Mucosa of descending colon (tissue), 3 donors: ENCODE measurements at regions not wholly inside any gene's neighbourhood (a gene's known extent, or its start where the extent isn't known, plus 50 kb on each side); places are given as distances from the start of the nearest gene placed in this dataset.

Source experiments
- ATAC-seq: fragments of 200-7000 bp; cut with Tn5 transposase; one replicate; pipeline ENCODE4 v1.9.1; 2020; ENCODE audit warnings: mild to moderate bottlenecking, moderate library complexity
- DNase-seq, 3 donors: peaks; one replicate each; pipeline ENCODE4 v3.0.0-alpha.2; 2020
- H3K36me3 ChIP-seq: fragments of 200-600 bp; one replicate; pipeline ENCODE4 v1.8.0; 2021; ENCODE audit warnings: low read depth, mild to moderate bottlenecking
- H3K4me1 ChIP-seq: fragments of 200-600 bp; one replicate; pipeline ENCODE4 v1.8.0; 2021; ENCODE audit warnings: low read depth, mild to moderate bottlenecking
- H3K4me3 ChIP-seq: fragments of 200-600 bp; one replicate; pipeline ENCODE4 v1.8.0; 2021; ENCODE audit warnings: mild to moderate bottlenecking
- H3K9me3 ChIP-seq: fragments of 200-600 bp; one replicate; pipeline ENCODE4 v1.8.0; 2021; ENCODE audit warnings: mild to moderate bottlenecking
- CTCF ChIP-seq: fragments of 200-600 bp; IDR thresholded peaks from one replicate; pipeline ENCODE4 v1.8.0; 2022; ENCODE audit warnings: antibody characterized with exemption, mild to moderate bottlenecking
- intact Hi-C, 2 donors: fragments of 100-400 bp; cut with DNase I in 1 of 2; cut with micrococcal nuclease in 1 of 2; formaldehyde crosslinking; loops; one replicate each; pipeline versions ENCODE4 v1.11.0 to v1.11.1; 2022; cut with DNase I, micrococcal nuclease
- donor health status: DM: no; HTN: no; CAD: no; lungs with moderate emphysema.
- donor health status: DM: no; HTN: no; CAD: no.
- donor health status: DM: no; HTN: yes; CAD: no.

GRCh38 chr5:50922942-50923767 is 256.7 kb downstream of the PARP8 start:
- Histone ChIP-seq H3K9me3 (no peaks in the 10 kb centered on the region), H3K4me1 (no peaks in the 10 kb centered on the region), H3K4me3 (no peak overlapping the region), H3K36me3 (no peaks in the 10 kb centered on the region)
- no peak for TF ChIP-seq CTCF
- no peak for DNase-seq
- intact Hi-C loops: no loop called here
- no peak for ATAC-seq

GRCh38 chr5:50923768-50924494 is 257.5 kb downstream of the PARP8 start:
- H3K9me3 ChIP-seq: no peaks in the 10 kb centered on the region
- no peaks in the 10 kb centered on the region for H3K36me3 ChIP-seq
- no peak for ATAC-seq
- intact Hi-C loops: no loop called here
- no peak for DNase-seq
- H3K4me1 ChIP-seq: no peaks in the 10 kb centered on the region
- no peak overlapping the region for H3K4me3 ChIP-seq
- TF ChIP-seq CTCF: no peak

GRCh38 chr5:50927953-50928352 is 261.5 kb downstream of the PARP8 start:
- DNase-seq: no peak
- no peak overlapping the region for H3K4me3 ChIP-seq
- H3K9me3 ChIP-seq: no peaks in the 10 kb centered on the region
- TF ChIP-seq CTCF: no peak
- intact Hi-C loops: no loop called here
- no peak for ATAC-seq
- no peaks in the 10 kb centered on the region for H3K36me3 ChIP-seq
- H3K4me1 ChIP-seq: no peaks in the 10 kb centered on the region

GRCh38 chr5:50929174-50929573 is 262.7 kb downstream of the PARP8 start:
- TF ChIP-seq CTCF: no peak
- no peak for ATAC-seq
- H3K4me3 ChIP-seq: no peak overlapping the region
- no peaks in the 10 kb centered on the region for H3K9me3 ChIP-seq
- intact Hi-C loops: no loop called here
- no peaks in the 10 kb centered on the region for H3K4me1 ChIP-seq
- no peaks in the 10 kb centered on the region for H3K36me3 ChIP-seq
- no peak for DNase-seq

GRCh38 chr5:50934343-50934742 is 267.9 kb downstream of the PARP8 start:
- no peaks in the 10 kb centered on the region for H3K4me1 ChIP-seq
- intact Hi-C loops: no loop called here
- H3K9me3 ChIP-seq: no peaks in the 10 kb centered on the region
- no peak for TF ChIP-seq CTCF
- H3K36me3 ChIP-seq: no peaks in the 10 kb centered on the region
- DNase-seq (no peak), ATAC-seq (no peak)
- no peak overlapping the region for H3K4me3 ChIP-seq
